ENCODE measurements at regions not wholly inside any gene's neighbourhood (a gene's known extent, or its start where the extent isn't known, plus 50 kb on each side); places are given as distances from the start of the nearest gene placed in this dataset.

DNA sequence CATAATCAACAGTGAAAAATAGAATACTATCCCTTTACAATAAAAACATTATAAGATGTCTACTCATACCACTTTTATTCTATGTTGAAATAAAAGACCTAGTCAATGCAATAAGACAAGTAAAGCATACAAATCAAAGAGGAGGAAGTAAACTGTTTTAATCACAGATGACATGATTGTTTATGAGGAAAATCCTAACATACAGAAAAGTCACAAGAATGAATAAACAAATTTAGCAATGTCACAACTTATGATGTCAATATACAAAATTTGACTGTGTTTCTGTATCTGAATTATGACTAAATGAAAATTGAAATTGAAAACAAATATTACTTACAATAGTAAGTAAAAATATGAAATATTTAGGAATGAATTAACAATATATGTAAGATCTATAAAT lies 221.9 kb upstream of the GRIA4 start:
- FAIRE-seq (no peak), ATAC-seq (no peak), DNase-seq (ENCODE audit: extremely low read depth in 1 of 4, low spot score in 3 of 4) (no peak)
- CTCF ChIA-PET (ENCODE audit: low intra/inter-chr PET ratio), result no interaction called here
- H3K9me1 ChIP-seq (ENCODE audit: control insufficient read depth, insufficient read depth, low read length), result no peaks in the 10 kb centered on the region
- BruUV-seq (replicated peaks), result no TSS peak
- H3K27me3 ChIP-seq (ENCODE audit: control insufficient read depth in 2 of 2, insufficient read depth in 2 of 2, low read length in 2 of 2), result no peaks in the 10 kb centered on the region
- POLR2A ChIA-PET, result no interaction called here
- H3K9me3 ChIP-seq (replicated peaks; ENCODE audit: control insufficient read depth, insufficient read depth, low read depth, low read length), result no peaks in the 10 kb centered on the region
- TF ChIP-seq, protein P1, sequence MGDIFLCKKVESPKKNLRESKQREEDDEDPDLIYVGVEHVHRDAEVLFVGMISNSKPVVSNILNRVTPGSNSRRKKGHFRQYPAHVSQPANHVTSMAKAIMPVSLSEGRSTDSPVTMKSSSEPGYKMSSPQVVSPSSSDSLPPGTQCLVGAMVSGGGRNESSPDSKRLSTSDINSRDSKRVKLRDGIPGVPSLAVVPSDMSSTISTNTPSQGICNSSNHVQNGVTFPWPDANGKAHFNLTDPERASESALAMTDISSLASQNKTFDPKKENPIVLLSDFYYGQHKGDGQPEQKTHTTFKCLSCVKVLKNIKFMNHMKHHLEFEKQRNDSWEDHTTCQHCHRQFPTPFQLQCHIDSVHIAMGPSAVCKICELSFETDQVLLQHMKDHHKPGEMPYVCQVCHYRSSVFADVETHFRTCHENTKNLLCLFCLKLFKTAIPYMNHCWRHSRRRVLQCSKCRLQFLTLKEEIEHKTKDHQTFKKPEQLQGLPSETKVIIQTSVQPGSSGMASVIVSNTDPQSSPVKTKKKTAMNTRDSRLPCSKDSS (IDR thresholded peaks at IDR 0.05; ENCODE audit: low read depth, partially characterized antibody), result no peak
- TF ChIP-seq ZNF143 (CRISPR knock-in tag; IDR thresholded peaks at IDR 0.05) (no peak), KAT8 (IDR thresholded peaks at IDR 0.05; ENCODE audit: low read depth) (no peak), ZKSCAN1 (IDR thresholded peaks at IDR 0.05; ENCODE audit: low read depth, low read length) (no peak), NRF1 (conservative IDR thresholded peaks at IDR 0.05 in 1 of 2, IDR thresholded peaks at IDR 0.05 in 1 of 2) (no peak), GATAD2A (IDR thresholded peaks at IDR 0.05) (no peak), RUNX1 (IDR thresholded peaks at IDR 0.05; ENCODE audit: low read depth) (no peak), CBX1 (IDR thresholded peaks at IDR 0.05; ENCODE audit: low read depth) (no peak), IFI16 (CRISPR knock-in tag; IDR thresholded peaks at IDR 0.05) (no peak)
- TF ChIP-seq, protein P2, sequence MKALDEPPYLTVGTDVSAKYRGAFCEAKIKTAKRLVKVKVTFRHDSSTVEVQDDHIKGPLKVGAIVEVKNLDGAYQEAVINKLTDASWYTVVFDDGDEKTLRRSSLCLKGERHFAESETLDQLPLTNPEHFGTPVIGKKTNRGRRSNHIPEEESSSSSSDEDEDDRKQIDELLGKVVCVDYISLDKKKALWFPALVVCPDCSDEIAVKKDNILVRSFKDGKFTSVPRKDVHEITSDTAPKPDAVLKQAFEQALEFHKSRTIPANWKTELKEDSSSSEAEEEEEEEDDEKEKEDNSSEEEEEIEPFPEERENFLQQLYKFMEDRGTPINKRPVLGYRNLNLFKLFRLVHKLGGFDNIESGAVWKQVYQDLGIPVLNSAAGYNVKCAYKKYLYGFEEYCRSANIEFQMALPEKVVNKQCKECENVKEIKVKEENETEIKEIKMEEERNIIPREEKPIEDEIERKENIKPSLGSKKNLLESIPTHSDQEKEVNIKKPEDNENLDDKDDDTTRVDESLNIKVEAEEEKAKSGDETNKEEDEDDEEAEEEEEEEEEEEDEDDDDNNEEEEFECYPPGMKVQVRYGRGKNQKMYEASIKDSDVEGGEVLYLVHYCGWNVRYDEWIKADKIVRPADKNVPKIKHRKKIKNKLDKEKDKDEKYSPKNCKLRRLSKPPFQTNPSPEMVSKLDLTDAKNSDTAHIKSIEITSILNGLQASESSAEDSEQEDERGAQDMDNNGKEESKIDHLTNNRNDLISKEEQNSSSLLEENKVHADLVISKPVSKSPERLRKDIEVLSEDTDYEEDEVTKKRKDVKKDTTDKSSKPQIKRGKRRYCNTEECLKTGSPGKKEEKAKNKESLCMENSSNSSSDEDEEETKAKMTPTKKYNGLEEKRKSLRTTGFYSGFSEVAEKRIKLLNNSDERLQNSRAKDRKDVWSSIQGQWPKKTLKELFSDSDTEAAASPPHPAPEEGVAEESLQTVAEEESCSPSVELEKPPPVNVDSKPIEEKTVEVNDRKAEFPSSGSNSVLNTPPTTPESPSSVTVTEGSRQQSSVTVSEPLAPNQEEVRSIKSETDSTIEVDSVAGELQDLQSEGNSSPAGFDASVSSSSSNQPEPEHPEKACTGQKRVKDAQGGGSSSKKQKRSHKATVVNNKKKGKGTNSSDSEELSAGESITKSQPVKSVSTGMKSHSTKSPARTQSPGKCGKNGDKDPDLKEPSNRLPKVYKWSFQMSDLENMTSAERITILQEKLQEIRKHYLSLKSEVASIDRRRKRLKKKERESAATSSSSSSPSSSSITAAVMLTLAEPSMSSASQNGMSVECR (CRISPR knock-in tag; IDR thresholded peaks at IDR 0.05), result no peak
- TF ChIP-seq, protein P3, sequence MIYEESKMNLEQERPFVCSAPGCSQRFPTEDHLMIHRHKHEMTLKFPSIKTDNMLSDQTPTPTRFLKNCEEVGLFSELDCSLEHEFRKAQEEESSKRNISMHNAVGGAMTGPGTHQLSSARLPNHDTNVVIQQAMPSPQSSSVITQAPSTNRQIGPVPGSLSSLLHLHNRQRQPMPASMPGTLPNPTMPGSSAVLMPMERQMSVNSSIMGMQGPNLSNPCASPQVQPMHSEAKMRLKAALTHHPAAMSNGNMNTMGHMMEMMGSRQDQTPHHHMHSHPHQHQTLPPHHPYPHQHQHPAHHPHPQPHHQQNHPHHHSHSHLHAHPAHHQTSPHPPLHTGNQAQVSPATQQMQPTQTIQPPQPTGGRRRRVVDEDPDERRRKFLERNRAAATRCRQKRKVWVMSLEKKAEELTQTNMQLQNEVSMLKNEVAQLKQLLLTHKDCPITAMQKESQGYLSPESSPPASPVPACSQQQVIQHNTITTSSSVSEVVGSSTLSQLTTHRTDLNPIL (CRISPR knock-in tag; IDR thresholded peaks at IDR 0.05), result no peak
- TF ChIP-seq, protein P4, sequence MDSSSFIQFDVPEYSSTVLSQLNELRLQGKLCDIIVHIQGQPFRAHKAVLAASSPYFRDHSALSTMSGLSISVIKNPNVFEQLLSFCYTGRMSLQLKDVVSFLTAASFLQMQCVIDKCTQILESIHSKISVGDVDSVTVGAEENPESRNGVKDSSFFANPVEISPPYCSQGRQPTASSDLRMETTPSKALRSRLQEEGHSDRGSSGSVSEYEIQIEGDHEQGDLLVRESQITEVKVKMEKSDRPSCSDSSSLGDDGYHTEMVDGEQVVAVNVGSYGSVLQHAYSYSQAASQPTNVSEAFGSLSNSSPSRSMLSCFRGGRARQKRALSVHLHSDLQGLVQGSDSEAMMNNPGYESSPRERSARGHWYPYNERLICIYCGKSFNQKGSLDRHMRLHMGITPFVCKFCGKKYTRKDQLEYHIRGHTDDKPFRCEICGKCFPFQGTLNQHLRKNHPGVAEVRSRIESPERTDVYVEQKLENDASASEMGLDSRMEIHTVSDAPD (CRISPR knock-in tag; IDR thresholded peaks at IDR 0.05), result no peak
- H4K20me1 ChIP-seq (replicated peaks; ENCODE audit: control insufficient read depth, insufficient read depth, low read length), result no peaks in the 10 kb centered on the region
- H3K36me3 ChIP-seq (ENCODE audit: control insufficient read depth, insufficient read depth, low read length), result no peaks in the 10 kb centered on the region
- in situ Hi-C loops (cut with MboI) (no loop called here), intact Hi-C loops (cut with micrococcal nuclease) (no loop called here)
- H3K4me2 ChIP-seq (ENCODE audit: insufficient read depth, low read length), result no peak overlapping the region
- H2AFZ ChIP-seq (ENCODE audit: low read depth, low read length), result no peak overlapping the region
- H3K27ac ChIP-seq (ENCODE audit: extremely low read depth, low read depth, low read length), result no peak overlapping the region
- no peak overlapping the region for H3K4me3 ChIP-seq
- H3K79me2 ChIP-seq (ENCODE audit: control insufficient read depth, insufficient read depth, low read length), result no peaks in the 10 kb centered on the region
- H3K9ac ChIP-seq (ENCODE audit: insufficient read depth in 1 of 2, low read depth in 2 of 2, low read length in 2 of 2), result no peak overlapping the region
- no peaks in the 10 kb centered on the region for H3K4me1 ChIP-seq (replicated peaks in 1 of 2; ENCODE audit: control insufficient read depth in 2 of 2, insufficient read depth in 2 of 2, low read length in 2 of 2)
